Ovary (tissue), 3 donors: ENCODE measurements at regions not wholly inside any gene's neighbourhood (a gene's known extent, or its start where the extent isn't known, plus 50 kb on each side); places are given as distances from the start of the nearest gene placed in this dataset.

Source experiments
- EP300 ChIP-seq: sonication (generic); formaldehyde crosslinking; IDR thresholded peaks from one replicate; pipeline ENCODE4 v1.6.1; 2017; ENCODE audit warnings: antibody characterized with exemption
- POLR2A ChIP-seq: fragments of 450-650 bp; IDR thresholded peaks from one replicate; pipeline ENCODE4 v1.6.1; 2017; ENCODE audit warnings: antibody characterized with exemption, mild to moderate bottlenecking, moderate library complexity
- TF ChIP-seq, protein P1 (sequence below), 3 donors: fragments of 450-650 bp in 2 of 3; fragments of 200-600 bp in 1 of 3; IDR thresholded peaks; one replicate each; pipeline versions ENCODE4 v1.5.1 to v1.8.0; 2016 to 2022; ENCODE audit warnings: antibody characterized with exemption in 3 of 3, mild to moderate bottlenecking in 1 of 3
- donor health status: DM: no; HTN: no; CAD: no.

DNA sequence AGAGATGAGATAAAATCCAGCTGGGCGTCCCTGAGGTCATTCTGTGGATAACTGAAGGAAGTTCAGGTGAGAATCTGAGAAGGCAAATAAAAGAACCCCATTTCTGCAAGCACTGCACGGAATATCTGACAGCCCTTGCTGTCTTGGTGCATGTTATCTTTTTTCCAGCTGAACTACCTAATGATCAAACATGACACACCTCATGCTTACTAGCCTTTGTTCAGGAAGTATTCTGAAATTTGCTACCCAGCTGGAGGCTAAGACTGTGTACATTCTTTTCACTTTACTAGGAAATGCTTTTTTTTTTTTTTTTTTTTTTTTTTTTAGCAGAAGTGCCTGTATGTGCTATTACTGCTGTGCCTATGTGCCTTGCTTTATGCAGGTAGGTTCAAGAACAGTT is 718.1 kb downstream of the SMARCA1 start:
- TF ChIP-seq, protein P1, sequence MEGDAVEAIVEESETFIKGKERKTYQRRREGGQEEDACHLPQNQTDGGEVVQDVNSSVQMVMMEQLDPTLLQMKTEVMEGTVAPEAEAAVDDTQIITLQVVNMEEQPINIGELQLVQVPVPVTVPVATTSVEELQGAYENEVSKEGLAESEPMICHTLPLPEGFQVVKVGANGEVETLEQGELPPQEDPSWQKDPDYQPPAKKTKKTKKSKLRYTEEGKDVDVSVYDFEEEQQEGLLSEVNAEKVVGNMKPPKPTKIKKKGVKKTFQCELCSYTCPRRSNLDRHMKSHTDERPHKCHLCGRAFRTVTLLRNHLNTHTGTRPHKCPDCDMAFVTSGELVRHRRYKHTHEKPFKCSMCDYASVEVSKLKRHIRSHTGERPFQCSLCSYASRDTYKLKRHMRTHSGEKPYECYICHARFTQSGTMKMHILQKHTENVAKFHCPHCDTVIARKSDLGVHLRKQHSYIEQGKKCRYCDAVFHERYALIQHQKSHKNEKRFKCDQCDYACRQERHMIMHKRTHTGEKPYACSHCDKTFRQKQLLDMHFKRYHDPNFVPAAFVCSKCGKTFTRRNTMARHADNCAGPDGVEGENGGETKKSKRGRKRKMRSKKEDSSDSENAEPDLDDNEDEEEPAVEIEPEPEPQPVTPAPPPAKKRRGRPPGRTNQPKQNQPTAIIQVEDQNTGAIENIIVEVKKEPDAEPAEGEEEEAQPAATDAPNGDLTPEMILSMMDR (IDR thresholded peaks at IDR 0.05) = no peak
- TF ChIP-seq POLR2A (no peak), EP300 (no peak)
